ENCODE measurements at regions not wholly inside any gene's neighbourhood (a gene's known extent, or its start where the extent isn't known, plus 50 kb on each side); places are given as distances from the start of the nearest gene placed in this dataset.

- no peaks in the 10 kb centered on the region for H3K79me2 ChIP-seq (ENCODE audit: control insufficient read depth, insufficient read depth, low read length)
- no peak overlapping the region for H3K4me2 ChIP-seq (ENCODE audit: extremely low read depth, insufficient read depth, low read length)
- H3K27me3 ChIP-seq (ENCODE audit: control insufficient read depth, insufficient read depth, low read length) = no peaks in the 10 kb centered on the region
- H2AFZ ChIP-seq (ENCODE audit: low read length) = no peak overlapping the region
- peaks cover 13% of the 10 kb centered on the region for H3K4me1 ChIP-seq (ENCODE audit: control insufficient read depth, extremely low read depth, insufficient read depth, low read length)
- no peaks in the 10 kb centered on the region for H4K20me1 ChIP-seq (ENCODE audit: control insufficient read depth, extremely low read depth, insufficient read depth, low read length)
- H3K36me3 ChIP-seq (ENCODE audit: control insufficient read depth, insufficient read depth, low read length) = no peaks in the 10 kb centered on the region
- H3K9ac ChIP-seq (ENCODE audit: insufficient read depth, low read length) = no peak overlapping the region
- no peak for DNase-seq (ENCODE audit: low read depth in 2 of 2)
- no peaks in the 10 kb centered on the region for H3K9me3 ChIP-seq (ENCODE audit: control insufficient read depth, insufficient read depth, low read depth, low read length)
- no peak overlapping the region for H3K27ac ChIP-seq (ENCODE audit: insufficient read depth, low read length)
- H3K4me3 ChIP-seq (replicated peaks in 1 of 4; ENCODE audit: control extremely low read depth in 1 of 4, insufficient read depth in 1 of 4, low read depth in 3 of 4, low read length in 4 of 4) = no peak overlapping the region
- TF ChIP-seq CTCF (conservative IDR thresholded peaks at IDR 0.05 in 1 of 2, IDR thresholded peaks at IDR 0.05 in 1 of 2; ENCODE audit: low read depth in 1 of 2, low read length in 2 of 2) (no peak), EZH2 (IDR thresholded peaks at IDR 0.05; ENCODE audit: low read length, missing control alignments) (no peak)
Measured at GRCh38 chr10:110423650-110424049, 74.1 kb upstream of the DUSP5 start.

GRCh38 chr10:110425684-110426293, 71.9 kb upstream of the DUSP5 start:
- Histone ChIP-seq H3K27ac (ENCODE audit: insufficient read depth, low read length) (peak overlapping the region; percentile 93), H3K9ac (ENCODE audit: insufficient read depth, low read length) (no peak overlapping the region), H3K9me3 (ENCODE audit: control insufficient read depth, insufficient read depth, low read depth, low read length) (no peaks in the 10 kb centered on the region), H3K4me1 (ENCODE audit: control insufficient read depth, extremely low read depth, insufficient read depth, low read length) (peaks cover 15% of the 10 kb centered on the region), H3K79me2 (ENCODE audit: control insufficient read depth, insufficient read depth, low read length) (no peaks in the 10 kb centered on the region), H3K36me3 (ENCODE audit: control insufficient read depth, insufficient read depth, low read length) (no peaks in the 10 kb centered on the region), H3K27me3 (ENCODE audit: control insufficient read depth, insufficient read depth, low read length) (no peaks in the 10 kb centered on the region), H4K20me1 (ENCODE audit: control insufficient read depth, extremely low read depth, insufficient read depth, low read length) (no peaks in the 10 kb centered on the region), H2AFZ (ENCODE audit: low read length) (no peak overlapping the region), H3K4me2 (ENCODE audit: extremely low read depth, insufficient read depth, low read length) (peak overlapping the region; percentile 11), H3K4me3 (replicated peaks in 1 of 4; ENCODE audit: control extremely low read depth in 1 of 4, insufficient read depth in 1 of 4, low read depth in 3 of 4, low read length in 4 of 4) (no peak overlapping the region)
- peak; percentile 95 to 99 for DNase-seq (ENCODE audit: low read depth in 2 of 2)
- no peak for TF ChIP-seq EZH2 (IDR thresholded peaks at IDR 0.05; ENCODE audit: low read length, missing control alignments)
- TF ChIP-seq CTCF (conservative IDR thresholded peaks at IDR 0.05 in 1 of 2, IDR thresholded peaks at IDR 0.05 in 1 of 2; ENCODE audit: low read depth in 1 of 2, low read length in 2 of 2) = no peak

GRCh38 chr10:110426294-110427181, 71.2 kb upstream of the DUSP5 start:
- H3K27ac ChIP-seq (ENCODE audit: insufficient read depth, low read length) = peak overlapping the region; percentile 93
- no peak overlapping the region for H3K4me3 ChIP-seq (replicated peaks in 1 of 4; ENCODE audit: control extremely low read depth in 1 of 4, insufficient read depth in 1 of 4, low read depth in 3 of 4, low read length in 4 of 4)
- peak overlapping the region; percentile 11 for H3K4me2 ChIP-seq (ENCODE audit: extremely low read depth, insufficient read depth, low read length)
- H3K9me3 ChIP-seq (ENCODE audit: control insufficient read depth, insufficient read depth, low read depth, low read length) = no peaks in the 10 kb centered on the region
- peaks cover 15% of the 10 kb centered on the region for H3K4me1 ChIP-seq (ENCODE audit: control insufficient read depth, extremely low read depth, insufficient read depth, low read length)
- H3K9ac ChIP-seq (ENCODE audit: insufficient read depth, low read length) = peak overlapping the region; percentile 37
- DNase-seq (ENCODE audit: low read depth in 2 of 2) = peak; percentile 78 to 91
- H3K36me3 ChIP-seq (ENCODE audit: control insufficient read depth, insufficient read depth, low read length) = no peaks in the 10 kb centered on the region
- H3K27me3 ChIP-seq (ENCODE audit: control insufficient read depth, insufficient read depth, low read length) = no peaks in the 10 kb centered on the region
- no peaks in the 10 kb centered on the region for H4K20me1 ChIP-seq (ENCODE audit: control insufficient read depth, extremely low read depth, insufficient read depth, low read length)
- no peak for TF ChIP-seq EZH2 (IDR thresholded peaks at IDR 0.05; ENCODE audit: low read length, missing control alignments)
- TF ChIP-seq CTCF (conservative IDR thresholded peaks at IDR 0.05 in 1 of 2, IDR thresholded peaks at IDR 0.05 in 1 of 2; ENCODE audit: low read depth in 1 of 2, low read length in 2 of 2) = no peak
- H2AFZ ChIP-seq (ENCODE audit: low read length) = no peak overlapping the region
- H3K79me2 ChIP-seq (ENCODE audit: control insufficient read depth, insufficient read depth, low read length) = no peaks in the 10 kb centered on the region

Data from fibroblast of lung (primary cell).